Hematopoietic multipotent progenitor cell treated with erythropoietin and hydrocortisone succinate and interleukin-3 and kit ligand, for 4 days (in vitro differentiated cells): ENCODE measurements at regions not wholly inside any gene's neighbourhood (a gene's known extent, or its start where the extent isn't known, plus 50 kb on each side); places are given as distances from the start of the nearest gene placed in this dataset.
A peak's percentile ranks its signal among the peaks of the same experiment; 100 is the strongest.
"Not testable (repeated sequence)": the region's sequence is repeated elsewhere in the genome, so short reads cannot be mapped to it uniquely, and the experiment has no call there.

Source experiments
- DNase-seq: peaks from one replicate; pipeline ENCODE4 v3.0.0-alpha.2; 2015

DNA sequence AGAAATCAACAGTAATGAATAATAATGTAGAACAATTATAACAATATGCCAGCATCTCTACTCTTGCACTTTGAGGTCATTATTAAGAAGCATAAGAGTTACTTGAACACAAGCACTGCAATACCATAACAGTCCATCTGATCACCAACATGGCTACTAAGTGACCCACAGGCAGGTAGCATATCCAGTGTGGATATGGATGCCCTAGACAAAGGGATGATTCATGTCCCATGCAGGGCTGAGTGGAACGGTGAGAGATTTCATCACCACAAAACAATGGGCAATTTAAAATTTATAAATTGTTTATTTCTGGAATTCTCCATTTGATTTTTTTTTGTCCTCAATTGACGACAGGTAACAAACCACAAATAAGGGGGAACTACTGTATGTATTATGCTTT, 107.7 kb upstream of the TSC22D2 start:
- no peak for DNase-seq

DNA sequence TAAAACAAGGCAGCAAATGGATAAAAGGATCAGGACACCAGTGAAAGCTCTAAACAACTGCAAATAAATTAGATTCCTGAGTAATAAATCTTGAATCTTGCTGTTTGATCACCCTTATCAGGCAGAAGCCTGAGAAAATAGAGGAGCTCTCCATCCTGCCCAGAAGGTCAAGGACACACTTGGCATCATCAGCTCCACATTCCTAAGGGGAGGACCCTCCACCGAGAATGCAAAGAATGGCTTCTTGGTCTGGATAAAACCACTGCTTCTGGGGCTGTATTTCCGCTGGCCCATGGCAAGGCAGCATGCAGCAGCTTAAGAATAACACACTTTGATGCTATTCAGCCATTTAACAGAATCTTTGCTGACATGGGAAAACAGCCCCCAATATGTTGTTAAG, 108.9 kb upstream of the TSC22D2 start:
- DNase-seq: no peak

DNA sequence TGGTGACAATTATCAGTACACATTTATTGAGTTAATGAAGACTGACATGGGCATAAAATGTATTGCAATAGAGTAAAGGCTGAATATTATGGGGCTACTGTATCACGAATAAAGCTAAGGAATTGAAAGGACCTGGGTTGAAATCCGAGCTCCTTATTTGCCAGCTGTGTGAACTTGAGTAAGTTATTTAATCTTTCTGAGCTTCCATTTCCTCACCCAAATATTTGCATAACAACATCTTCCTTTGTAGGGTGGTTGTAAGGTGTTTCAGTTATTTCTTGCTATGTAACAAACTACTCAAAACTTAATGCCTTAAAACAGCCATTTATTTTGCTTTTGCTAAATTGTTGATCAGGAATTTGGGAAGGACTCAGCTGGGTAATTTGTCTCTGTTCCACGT, 111.1 kb upstream of the TSC22D2 start:
- no peak for DNase-seq

DNA sequence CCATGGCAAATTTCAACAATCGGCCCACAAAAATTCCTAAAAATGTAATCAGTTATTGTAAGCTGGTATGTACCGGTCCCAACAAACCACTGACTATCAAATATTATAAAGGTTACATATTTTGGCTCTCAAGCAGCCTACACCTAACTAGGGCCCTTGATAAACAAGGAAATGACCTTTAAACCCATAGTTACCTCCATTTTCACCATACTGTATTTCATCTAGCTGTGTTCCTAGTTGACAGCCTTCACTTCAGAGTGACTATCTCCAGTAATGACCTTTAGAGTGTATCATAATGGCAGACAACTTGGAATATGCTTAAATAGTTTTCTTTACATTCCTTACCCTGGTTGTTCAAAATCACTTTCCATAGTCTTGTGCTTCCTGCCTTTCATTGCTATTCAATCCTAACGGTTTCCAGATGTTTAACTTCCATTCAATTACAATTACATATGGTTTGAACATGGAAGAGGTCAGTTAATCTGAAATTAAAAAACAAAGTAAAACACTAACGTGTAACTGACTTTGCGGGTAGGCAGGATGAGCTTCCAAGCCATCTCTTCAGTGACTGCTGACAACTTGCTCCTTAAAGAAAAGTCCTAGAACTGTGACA, 111.9 kb upstream of the TSC22D2 start:
- no peak for DNase-seq

DNA sequence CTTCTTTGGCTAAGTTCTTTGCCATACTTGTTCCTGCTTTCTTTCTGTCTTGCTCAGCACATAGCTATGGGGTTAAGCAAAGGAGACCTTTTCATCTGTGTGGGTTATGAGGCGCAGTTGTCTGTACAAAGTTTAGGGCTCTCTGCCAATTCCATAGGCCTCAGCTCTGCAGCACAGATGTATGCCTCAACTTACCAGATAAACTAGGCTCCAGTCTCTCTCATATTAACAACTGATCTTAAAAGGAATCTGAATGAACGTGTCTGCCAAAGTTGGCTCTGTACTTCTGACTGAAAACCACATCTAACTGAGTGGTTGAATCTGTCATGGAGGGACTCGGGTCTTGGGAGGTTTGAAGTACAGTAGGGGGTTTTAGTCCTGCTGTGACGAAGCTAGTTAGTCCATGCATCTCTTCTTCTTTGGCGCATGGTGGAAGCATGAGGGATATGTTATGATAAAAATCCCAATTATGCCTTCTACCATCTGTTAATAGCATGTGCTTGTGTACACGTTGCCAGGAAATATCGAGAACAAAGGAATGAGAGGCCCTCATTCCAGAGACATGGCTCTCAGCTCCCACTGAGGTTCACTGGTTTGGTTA, 114.6 kb upstream of the TSC22D2 start:
- DNase-seq: no peak

DNA sequence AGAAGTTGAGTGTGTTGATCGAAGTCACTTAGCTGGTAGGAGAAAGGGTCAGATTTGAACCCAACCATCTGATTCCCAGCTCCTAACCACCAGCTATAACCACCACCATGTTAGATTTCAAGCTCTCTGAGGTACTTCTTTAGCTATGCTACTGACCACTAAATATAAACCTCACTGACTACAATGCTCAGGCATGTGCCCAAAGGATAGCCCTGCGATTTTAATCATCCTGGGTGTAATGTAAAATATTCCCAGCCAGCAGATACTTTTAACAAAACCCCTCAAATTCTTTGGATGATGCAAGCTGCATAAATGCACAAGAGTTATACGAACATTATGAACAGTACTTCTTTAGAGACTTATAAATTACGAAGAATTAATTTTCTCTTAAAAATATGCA, 115.2 kb upstream of the TSC22D2 start:
- DNase-seq: no peak

DNA sequence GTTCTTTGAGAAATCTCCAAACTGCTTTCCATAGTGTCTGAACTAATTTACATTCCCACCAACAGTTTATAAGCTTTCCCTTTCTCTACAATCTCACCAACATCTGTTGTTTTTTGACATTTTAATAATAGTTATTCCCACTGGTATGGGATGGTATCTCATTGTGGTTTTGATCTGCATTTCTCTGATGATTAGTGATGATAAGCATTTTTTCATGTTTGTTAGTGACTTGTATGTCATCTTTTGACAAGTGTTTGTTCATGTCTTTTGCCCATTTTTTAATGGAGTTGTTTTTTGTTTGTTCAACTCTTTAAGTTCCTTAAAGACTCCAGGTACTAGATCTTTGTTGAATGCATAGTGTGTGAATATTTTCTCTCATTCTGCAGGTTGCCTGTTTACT, 116.6 kb upstream of the TSC22D2 start:
- no peak for DNase-seq

DNA sequence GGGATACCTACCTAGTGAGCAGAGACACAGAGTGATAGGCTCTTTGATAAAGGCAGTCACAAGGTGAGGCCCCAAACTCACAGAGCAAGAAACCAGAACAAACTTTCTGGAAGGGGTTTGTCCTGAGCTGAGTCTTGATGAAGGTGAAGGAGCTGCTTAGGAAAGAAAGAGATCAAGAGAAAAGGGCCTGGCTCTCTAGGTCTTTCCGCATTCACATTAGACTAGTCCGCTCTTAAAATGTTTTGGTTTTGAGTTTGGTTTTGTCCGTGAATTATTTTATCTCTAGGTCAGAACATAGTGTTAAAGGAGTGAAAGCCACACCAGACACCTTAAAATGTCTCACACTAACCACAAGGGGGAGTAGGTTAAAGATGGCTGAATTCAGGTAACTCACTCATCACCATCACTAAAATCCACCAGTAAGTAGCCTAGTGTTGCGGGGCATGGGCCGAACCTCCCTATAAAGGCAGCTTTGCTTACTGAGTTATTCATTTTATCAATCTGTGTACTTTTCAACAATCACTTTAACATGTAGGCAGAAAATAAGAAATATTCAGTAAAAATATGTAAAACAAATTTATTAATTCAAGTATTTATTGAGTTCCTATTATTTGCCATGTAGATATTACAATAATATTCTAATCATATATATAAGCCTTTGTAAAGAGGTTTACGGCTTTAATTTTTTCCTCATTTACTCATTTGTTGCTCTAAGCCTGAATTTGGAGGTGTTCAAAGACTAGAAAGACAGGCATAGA, 121.5 kb upstream of the TSC22D2 start:
- DNase-seq: peak; percentile 74

DNA sequence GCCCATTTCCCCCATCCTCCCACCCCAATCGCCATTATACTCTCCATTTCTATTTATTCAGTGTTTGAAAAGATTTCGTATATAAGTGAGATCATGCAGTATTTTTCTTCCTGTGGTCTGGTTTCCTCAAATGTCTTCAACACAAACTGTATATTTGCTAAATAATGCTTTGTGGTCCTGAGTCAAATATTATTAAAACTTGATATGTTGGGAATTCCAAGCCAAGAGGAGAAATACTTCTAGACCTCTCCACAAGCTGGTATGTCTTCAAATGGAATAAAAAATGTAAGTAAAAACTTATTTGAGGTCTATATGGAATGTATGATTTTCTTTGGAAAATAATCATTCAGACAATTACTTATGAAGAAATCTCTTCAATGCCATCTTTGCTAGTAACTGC, 122.5 kb upstream of the TSC22D2 start:
- DNase-seq: no peak

DNA sequence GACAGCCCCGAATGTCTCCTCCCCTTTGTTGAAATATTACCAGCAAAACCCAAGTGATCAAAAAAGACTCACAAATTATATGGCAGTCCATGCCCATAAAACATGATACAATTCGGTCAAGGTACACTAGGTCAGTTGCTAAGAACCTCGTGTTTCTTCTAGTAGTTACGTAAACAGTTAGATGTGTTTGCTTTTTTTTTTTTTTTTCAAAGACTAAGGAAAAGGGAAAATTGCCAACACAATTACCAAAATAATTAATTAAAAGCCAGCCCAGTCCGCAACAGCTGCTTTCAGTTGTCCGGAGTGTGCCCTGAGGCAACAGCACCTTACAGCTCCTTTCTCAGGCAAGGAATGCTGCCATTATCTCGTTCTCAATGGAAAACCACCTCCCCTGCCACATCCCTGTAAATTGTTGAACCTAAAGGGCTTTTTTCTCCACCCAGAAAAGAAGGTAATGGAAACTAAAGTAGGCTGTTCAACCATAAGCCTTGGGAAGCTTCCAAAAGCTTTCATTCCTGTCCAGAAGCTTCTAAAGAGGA, 129.2 kb upstream of the TSC22D2 start:
- DNase-seq: no peak

DNA sequence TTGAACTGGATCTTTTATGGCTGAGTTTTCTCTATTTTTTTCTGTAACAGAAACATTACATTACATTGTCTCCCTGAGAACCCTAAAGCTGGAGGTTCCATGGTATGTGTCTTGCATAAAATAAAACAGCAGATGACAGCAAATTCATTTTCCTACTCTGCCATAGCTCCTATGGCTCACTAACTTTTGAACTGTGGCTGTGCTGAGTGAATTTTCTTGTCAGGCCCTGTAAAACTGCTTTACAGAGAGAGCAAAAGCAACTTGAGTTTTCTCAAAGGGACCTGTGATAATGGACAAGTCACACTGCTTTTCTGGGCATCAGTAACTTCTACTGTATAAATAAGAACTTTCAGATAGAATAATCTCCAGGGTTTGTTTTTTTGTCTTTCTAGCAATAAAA, 129.9 kb upstream of the TSC22D2 start:
- DNase-seq: no peak

DNA sequence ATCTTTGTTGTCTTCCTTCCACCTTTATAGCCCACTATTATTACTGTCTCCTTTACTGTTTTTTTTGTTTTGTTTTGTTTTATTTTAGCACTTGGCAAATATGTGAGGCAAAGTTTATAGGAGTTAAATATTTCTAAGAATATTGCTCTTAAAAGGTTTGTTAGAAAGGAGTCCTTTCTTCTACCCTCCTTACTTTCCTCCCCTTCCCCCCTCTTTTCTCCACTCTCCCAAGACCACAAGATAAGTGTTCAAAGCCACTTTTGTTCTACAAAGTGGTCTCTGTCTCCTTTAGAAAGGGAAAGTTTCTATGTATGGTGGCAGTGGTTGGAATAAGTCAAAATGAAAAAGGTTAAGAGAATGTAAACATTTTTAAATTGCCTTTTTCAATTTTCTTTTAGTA, 130.7 kb upstream of the TSC22D2 start:
- DNase-seq: no peak

DNA sequence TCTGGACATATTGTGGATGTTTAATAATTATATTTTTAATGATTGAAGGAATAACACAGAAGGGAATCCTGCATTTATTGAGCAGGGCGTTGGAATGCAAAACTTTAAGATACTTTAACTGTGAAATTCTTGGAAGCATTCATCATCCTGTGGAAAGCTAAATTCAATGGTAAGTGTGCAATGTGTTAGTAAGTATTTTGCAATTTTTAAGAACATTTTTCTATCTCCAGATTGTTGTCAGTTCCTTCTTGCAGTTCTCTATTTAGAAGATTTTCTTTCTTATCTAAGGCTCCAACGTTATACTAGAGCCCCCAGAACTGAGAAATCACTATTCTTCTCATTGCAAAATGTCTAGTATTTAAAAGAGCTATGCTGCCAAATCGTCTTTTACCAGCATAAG, 132.2 kb upstream of the TSC22D2 start:
- DNase-seq: peak; percentile 16

DNA sequence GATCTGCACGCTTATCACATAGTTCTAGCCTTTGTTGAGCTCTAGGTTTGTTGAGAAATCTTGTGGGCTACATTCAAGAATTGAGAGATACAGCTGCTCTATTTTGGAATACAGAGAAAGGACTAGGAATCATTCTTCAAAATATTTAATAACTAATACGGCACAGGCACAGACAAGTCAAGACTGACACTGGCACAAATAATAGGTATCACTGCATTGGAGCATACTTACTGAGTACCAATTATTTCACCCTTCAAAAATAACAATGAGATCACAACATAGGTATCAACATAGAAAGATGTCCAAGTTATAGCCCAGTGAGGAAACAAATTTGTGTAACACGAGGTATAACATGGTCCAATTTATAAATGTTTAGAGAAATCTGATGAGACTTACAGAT, 133.7 kb upstream of the TSC22D2 start:
- no peak for DNase-seq

DNA sequence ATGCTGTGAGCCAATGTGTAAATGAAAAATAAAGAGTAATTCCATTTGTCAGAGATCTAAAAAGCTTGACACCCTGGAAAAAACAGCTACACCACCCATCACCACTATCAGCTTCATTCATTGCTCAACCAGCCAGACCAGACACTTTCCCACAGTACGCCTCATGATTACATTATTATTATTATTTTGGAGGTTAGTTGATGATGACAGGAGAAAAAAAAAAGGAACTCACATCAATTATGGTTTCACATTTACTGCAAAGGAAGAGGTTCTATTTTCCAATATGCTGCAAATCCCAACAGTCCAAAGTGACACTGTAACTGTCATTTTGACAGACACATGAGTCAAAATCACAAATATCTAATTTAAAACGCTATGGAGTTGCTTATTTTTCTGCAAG, 134.7 kb upstream of the TSC22D2 start:
- DNase-seq: no peak

DNA sequence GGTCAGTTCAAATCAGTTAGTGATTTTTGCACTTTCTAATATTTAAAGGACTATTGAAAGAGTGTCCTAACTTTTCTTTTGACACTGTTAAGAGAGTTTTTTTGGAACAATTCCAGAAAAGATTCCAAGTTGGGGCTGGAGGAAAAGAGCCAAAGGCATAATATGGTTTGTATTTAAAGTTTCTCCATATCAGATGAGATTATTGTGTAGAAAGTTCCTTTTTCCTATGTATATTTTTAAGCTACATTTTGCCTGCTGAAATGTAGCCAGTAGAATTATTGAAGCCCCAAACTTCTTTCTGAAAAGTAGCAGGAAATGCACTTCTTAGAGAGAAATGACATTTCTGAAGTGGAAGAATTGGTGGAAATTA, 136.5 kb upstream of the TSC22D2 start:
- DNase-seq: no peak

DNA sequence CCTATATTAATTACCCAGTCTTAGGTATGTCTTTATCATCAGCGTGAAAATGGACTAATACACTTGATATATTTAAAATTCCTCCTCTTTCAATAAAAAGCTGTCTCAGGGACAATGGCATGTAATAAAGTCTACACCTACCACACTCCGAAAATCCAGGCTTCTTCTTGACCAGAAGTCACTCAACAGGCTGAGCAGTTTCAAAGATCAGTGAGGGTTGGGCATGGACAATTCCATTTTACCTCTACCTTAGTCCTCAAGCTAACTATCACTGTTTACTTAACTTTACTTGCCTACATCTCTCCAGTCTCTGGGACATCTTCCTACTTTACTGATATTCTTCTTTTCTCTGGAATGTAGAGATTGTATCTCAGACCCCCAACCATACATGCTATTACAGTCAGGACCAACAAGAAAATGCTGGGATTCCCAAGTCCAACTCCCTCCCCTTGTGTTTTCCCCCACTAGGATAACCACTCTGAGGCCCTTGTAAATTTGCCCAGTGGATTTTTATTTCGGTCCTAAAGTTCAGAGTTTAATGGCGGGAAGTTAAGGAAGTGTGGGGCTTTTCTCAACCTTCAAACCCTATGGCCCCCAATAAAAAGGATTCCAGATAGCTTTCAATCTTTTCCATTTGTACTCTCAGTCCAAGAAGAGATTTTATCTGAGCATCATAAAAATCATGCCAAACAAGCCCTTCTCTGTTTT, 137.1 kb upstream of the TSC22D2 start:
- DNase-seq: no peak

DNA sequence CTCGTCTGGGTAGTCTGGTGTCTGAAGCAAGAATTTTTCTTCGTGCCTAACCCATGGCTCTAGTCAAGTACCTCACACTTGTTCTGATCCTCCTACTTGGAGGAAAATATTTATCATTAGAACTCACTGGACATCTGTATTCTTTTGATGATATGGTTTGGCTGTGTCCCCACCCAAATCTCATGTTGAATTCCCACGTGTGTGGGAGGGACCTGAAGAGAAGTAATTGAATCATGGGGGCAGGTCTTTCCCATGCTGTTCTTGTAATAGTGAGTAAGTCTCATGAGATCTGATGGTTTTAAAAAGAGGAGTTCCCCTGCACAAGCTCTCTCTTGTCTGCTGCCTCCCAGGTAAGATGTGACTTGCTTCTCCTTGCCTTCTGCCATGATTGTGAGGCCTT, 137.7 kb upstream of the TSC22D2 start:
- DNase-seq: not testable (repeated sequence)

DNA sequence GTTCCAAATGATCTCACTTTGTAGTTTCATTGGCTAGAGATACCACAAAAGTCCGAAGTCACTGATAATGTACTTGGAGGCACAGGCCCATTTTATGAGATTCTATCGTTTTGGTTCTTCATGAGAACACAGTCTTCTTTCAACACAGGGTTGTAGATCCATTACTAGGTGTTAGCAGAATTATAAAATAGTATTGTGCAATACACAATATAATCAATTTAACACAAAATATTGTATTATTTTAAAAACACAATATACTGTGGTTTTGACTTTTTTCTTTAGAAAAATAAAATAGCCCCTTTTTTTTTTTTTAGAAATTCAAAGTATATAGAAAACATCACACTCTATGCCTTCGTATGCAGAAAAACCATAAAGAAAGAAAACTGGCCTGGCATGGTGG, 138.6 kb upstream of the TSC22D2 start:
- DNase-seq: no peak

DNA sequence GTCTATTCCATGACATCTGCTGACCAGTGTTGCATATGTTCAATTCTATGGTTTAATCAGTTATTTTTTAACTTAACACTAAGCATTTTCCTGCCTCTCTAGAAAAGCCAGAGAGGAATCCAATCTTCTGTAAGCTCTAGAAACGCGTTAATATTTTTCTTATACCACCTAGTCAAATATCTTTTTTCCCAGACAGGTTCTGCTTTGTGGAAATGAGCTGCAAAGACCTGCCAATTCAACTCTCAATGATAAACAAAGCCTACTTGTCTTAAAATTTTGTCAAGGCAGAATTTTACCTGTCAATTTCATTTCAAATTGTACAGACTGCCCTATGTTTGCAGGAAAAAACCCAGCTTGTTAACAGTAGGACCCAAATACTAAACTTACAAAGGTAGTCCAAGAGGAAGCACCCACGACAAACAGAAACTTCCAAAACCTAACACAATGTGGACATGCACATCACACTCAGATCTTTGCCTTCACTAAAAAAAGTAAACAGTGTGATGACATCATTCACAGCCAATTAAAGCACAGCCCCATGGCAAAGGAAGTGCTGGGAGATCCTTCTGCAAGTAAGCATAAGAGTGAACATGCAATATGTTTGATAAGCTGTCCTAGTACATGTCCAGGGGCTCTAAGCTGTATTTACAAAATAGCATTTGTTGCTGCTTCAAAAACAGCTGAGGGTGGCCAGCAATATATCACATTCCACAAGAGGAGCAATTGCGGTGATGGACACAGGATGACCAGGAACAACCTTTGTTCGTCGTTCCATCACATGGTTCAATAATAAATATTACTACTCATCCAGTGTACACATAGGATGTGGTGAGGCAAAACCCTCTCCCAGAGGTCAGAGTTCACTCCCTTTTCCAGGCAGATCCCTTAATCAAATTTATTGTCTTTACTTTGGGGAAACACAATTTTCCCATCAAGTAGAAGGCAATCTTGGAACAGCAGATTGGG, 139.4 kb upstream of the TSC22D2 start:
- DNase-seq: peak; percentile 13

DNA sequence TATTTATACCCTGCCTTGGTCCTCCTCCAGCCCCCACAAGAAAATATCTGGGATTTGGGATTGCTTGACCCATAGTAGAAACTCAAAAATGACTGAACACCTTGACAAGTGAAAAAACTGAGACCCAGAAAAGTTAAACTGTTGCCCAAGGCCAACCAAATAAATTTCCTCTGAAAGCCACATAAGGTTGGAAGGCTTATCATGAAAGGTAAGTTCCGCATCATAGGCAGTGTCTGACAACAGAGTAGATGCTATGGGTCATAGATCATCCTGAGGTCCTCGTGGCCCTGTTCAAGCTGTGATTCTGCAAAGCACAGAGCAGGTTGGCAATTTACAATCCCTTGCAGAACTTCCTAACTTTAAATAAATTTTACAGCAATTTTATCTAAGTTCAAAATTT, 140.8 kb upstream of the TSC22D2 start:
- no peak for DNase-seq

DNA sequence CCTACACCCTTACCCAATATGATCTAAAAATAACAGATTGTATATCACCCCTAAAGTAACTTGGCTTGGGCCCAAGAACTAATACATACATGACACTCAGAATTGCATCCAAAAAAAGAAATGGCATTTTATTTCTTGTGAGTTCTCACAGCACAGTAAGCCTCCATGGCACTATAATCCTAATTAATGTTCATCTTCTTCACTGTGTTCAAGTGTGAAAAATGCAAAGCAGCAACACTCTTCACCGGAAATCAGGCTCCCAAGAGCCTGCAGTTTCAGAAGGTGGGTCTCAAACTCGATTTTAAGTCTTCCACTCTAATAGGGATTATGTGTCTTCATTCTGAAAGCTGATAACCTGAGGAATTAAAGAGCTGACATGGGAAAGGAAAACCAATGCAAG, 142.8 kb upstream of the TSC22D2 start:
- DNase-seq: no peak
